ENCODE measurements at regions not wholly inside any gene's neighbourhood (a gene's known extent, or its start where the extent isn't known, plus 50 kb on each side); places are given as distances from the start of the nearest gene placed in this dataset.

GRCh38 chr9:20240498-20240897 is 381.8 kb downstream of the MLLT3 start:
- H3K79me1 ChIP-seq (ENCODE audit: low read depth, low read length): no peaks in the 10 kb centered on the region
- WGBS, 2 experiments (ENCODE audit: extremely low coverage in 1 of 2, insufficient coverage in 1 of 2, insufficient read length in 1 of 2, insufficient replicate concordance in 2 of 2, low coverage in 1 of 2, low lambda C conversion rate in 2 of 2, missing lambda C conversion rate in 1 of 2): 87% methylated on average over 2 of the region's 2 CpGs; no CpG with 5 or more reads in 1 of the 2 experiments
- H2BK5ac ChIP-seq (ENCODE audit: low read depth, low read length): no peak overlapping the region
- H2AK5ac ChIP-seq (ENCODE audit: low read depth, low read length): no peak overlapping the region
- no peak overlapping the region for H3K23ac ChIP-seq (ENCODE audit: insufficient read length)
- ChIA-PET POLR2A (ENCODE audit: partially characterized antibody) (no interaction called here), CTCF (ENCODE audit: partially characterized antibody) (no interaction called here)
- H2BK120ac ChIP-seq (replicated peaks; ENCODE audit: low read depth, low read length): no peak overlapping the region
- peaks cover 0 to 3% (median 0%) of the 10 kb centered on the region in 4 experiments; a peak in 2 of 7 replicates for H3K27me3 ChIP-seq (replicated peaks in 1 of 4; ENCODE audit: control insufficient read depth in 3 of 4, extremely low read depth in 1 of 4, insufficient read depth in 3 of 4, low read length in 3 of 4)
- H4K91ac ChIP-seq (replicated peaks; ENCODE audit: insufficient read length, low read length): no peak overlapping the region
- H3K9ac ChIP-seq (replicated peaks in 1 of 4; ENCODE audit: extremely low read depth in 1 of 4, low read depth in 3 of 4, low read length in 3 of 4): no peak overlapping the region
- no peak overlapping the region for H4K5ac ChIP-seq (ENCODE audit: insufficient read length, low read depth, low read length)
- H3K4me3 ChIP-seq (ENCODE audit: extremely low read depth in 1 of 4, insufficient read depth in 2 of 4, low read depth in 3 of 4, low read length in 4 of 4): no peak overlapping the region
- H3K79me2 ChIP-seq (ENCODE audit: control insufficient read depth in 1 of 2, insufficient read depth in 2 of 2, low read length in 2 of 2): no peaks in the 10 kb centered on the region
- H3K18ac ChIP-seq (ENCODE audit: extremely low read depth, low read length): no peak overlapping the region
- TF ChIP-seq BRCA1 (IDR thresholded peaks at IDR 0.05; ENCODE audit: low read depth, low read length): no peak
- H3K9me3 ChIP-seq (ENCODE audit: insufficient read depth in 2 of 2, low read depth in 1 of 2, low read length in 1 of 2): peaks cover 6 to 11% of the 10 kb centered on the region in 2 experiments
- DNase-seq (ENCODE audit: low read depth in 1 of 2, low spot score in 2 of 2) (no peak), FAIRE-seq (no peak)
- H2AFZ ChIP-seq (ENCODE audit: low read length): no peak overlapping the region
- H4K8ac ChIP-seq (ENCODE audit: extremely low read depth, insufficient read depth, low read length): no peak overlapping the region
- no peaks in the 10 kb centered on the region for H3K4me1 ChIP-seq (replicated peaks in 1 of 4; ENCODE audit: control insufficient read depth in 3 of 4, insufficient read depth in 4 of 4, low read length in 3 of 4)
- no peak overlapping the region for H2BK15ac ChIP-seq (ENCODE audit: low read length)
- no peaks in the 10 kb centered on the region for H3K23me2 ChIP-seq (ENCODE audit: low read depth, low read length)
- no peak overlapping the region for H3K14ac ChIP-seq (ENCODE audit: insufficient read length)
- no peak overlapping the region for H3K4ac ChIP-seq (replicated peaks; ENCODE audit: insufficient read length, low read depth, low read length)
- no peak overlapping the region for H3K4me2 ChIP-seq (ENCODE audit: insufficient read depth in 1 of 2, low read depth in 2 of 2, low read length in 2 of 2)
- no peaks in the 10 kb centered on the region for H4K20me1 ChIP-seq (replicated peaks in 1 of 2; ENCODE audit: control insufficient read depth in 1 of 2, insufficient read depth in 2 of 2, low read length in 2 of 2)
- no peak overlapping the region for H3K27ac ChIP-seq (ENCODE audit: low read depth, low read length)
- H2BK20ac ChIP-seq (ENCODE audit: low read length): no peak overlapping the region
- no peak overlapping the region for H2BK12ac ChIP-seq (ENCODE audit: low read depth, low read length)
- H3K36me3 ChIP-seq (ENCODE audit: control insufficient read depth in 2 of 4, insufficient read depth in 4 of 4, low read length in 3 of 4): peaks cover 0 to 4% (median 0%) of the 10 kb centered on the region in 4 experiments; a peak in 2 of 8 replicates
- no peak overlapping the region for H3K56ac ChIP-seq (replicated peaks; ENCODE audit: insufficient read length, low read depth, low read length)

Data from H1 (cell line).